Upper lobe of left lung (tissue), 6 donors: ENCODE measurements at regions not wholly inside any gene's neighbourhood (a gene's known extent, or its start where the extent isn't known, plus 50 kb on each side); places are given as distances from the start of the nearest gene placed in this dataset.

Experiments
- ATAC-seq, 2 donors: fragments of 200-7000 bp; cut with Tn5 transposase; one replicate each; pipeline ENCODE4 v1.9.1; 2022; ENCODE audit warnings: mild to moderate bottlenecking in 2 of 2, moderate library complexity in 2 of 2; ENCODE audit not compliant: low FRiP score in 2 of 2
- DNase-seq, 2 donors: peaks; one replicate each; pipeline ENCODE4 v3.0.0-alpha.2; 2019 to 2020
- H3K27ac ChIP-seq, 4 donors: fragments of 200-600 bp; sonication (generic); one replicate each; pipeline ENCODE4 v1.5.1; 2016 to 2019
- H3K27me3 ChIP-seq, 4 donors: fragments of 200-600 bp; sonication (generic); one replicate each; pipeline ENCODE4 v1.5.1; 2017 to 2019
- H3K36me3 ChIP-seq, 4 donors: fragments of 200-600 bp; sonication (generic); one replicate each; pipeline ENCODE4 v1.5.1; 2016 to 2019
- H3K4me1 ChIP-seq, 4 donors: fragments of 200-600 bp; sonication (generic); one replicate each; pipeline ENCODE4 v1.5.1; 2018 to 2019
- H3K4me3 ChIP-seq, 4 donors: fragments of 200-600 bp; sonication (generic); one replicate each; pipeline ENCODE4 v1.5.1; 2017 to 2019; ENCODE audit warnings: mild to moderate bottlenecking in 2 of 4, moderate library complexity in 1 of 4
- H3K9me3 ChIP-seq, 4 donors: fragments of 200-600 bp; sonication (generic); one replicate each; pipeline ENCODE4 v1.5.1; 2018 to 2019
- EP300 ChIP-seq, 4 donors: sonication (generic); formaldehyde crosslinking; IDR thresholded peaks; one replicate each; pipeline ENCODE4 v1.5.1; 2017; ENCODE audit warnings: antibody characterized with exemption in 4 of 4, control low read depth in 2 of 4
- POLR2A ChIP-seq, 4 donors: fragments of 450-650 bp; IDR thresholded peaks; one replicate each; pipeline ENCODE4 v1.5.1; 2016 to 2017; ENCODE audit warnings: antibody characterized with exemption in 4 of 4, mild to moderate bottlenecking in 2 of 4
- POLR2AphosphoS5 ChIP-seq, 2 donors: sonication (generic); formaldehyde crosslinking; IDR thresholded peaks; one replicate each; pipeline ENCODE4 v1.5.1; 2017; ENCODE audit warnings: antibody characterized with exemption in 2 of 2
- WGBS, 2 donors: methylation state at CpG; one replicate each; pipeline ENCODE4 v1.1.5; 2017 to 2018; 5-methylcytosine and 5-hydroxymethylcytosine counted together
- TF ChIP-seq, protein P1 (sequence below), 6 experiments: fragments of 450-650 bp in 4 of 6; fragments of 200-600 bp in 2 of 6; sonication (generic) in 2 of 6; IDR thresholded peaks; one replicate each; pipeline ENCODE4 v1.5.1; 2016 to 2019; ENCODE audit warnings: antibody characterized with exemption in 6 of 6
- donor health status: DM: no; HTN: no; CAD: no; lungs with moderate emphysema.
- donor health status: DM: no; HTN: yes; CAD: no; lungs with severe emphysema.

DNA sequence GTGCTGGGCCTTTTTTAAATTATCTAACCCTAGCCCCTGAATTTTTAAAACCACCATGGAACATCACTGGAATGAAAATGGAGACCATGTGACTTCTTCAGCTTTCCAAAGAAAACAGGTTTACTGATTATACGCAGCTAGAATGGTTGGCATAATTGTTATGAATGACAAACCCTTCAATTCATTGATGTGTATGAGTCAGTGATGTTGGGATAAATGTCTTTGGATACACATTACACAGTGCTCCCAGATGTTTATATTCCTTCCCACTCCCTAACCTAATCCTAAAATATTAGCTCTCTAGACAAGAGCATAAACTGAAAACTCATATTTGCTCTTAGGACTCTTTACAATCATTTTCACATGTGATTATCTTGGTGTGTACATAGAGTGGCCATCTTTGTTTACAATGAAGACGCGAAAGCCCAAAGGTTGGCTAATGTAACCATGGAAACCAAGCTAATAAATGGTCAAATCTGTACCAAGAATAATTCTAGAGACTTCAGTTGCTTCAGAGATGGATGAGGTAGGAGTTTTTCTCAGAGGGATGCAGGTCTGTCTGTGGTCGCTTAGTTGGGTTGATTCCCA lies 131.2 kb upstream of the HMHB1 start:
- Histone ChIP-seq H3K36me3 (no peaks in the 10 kb centered on the region), H3K9me3 (no peaks in the 10 kb centered on the region), H3K27ac (no peak overlapping the region), H3K4me3 (no peak overlapping the region), H3K27me3 (no peaks in the 10 kb centered on the region), H3K4me1 (no peaks in the 10 kb centered on the region)
- ATAC-seq, result no peak
- no peak for DNase-seq
- WGBS, 2 donors, result 86 to 97% methylated on average over 4 of the region's 4 CpGs
- TF ChIP-seq, protein P1, sequence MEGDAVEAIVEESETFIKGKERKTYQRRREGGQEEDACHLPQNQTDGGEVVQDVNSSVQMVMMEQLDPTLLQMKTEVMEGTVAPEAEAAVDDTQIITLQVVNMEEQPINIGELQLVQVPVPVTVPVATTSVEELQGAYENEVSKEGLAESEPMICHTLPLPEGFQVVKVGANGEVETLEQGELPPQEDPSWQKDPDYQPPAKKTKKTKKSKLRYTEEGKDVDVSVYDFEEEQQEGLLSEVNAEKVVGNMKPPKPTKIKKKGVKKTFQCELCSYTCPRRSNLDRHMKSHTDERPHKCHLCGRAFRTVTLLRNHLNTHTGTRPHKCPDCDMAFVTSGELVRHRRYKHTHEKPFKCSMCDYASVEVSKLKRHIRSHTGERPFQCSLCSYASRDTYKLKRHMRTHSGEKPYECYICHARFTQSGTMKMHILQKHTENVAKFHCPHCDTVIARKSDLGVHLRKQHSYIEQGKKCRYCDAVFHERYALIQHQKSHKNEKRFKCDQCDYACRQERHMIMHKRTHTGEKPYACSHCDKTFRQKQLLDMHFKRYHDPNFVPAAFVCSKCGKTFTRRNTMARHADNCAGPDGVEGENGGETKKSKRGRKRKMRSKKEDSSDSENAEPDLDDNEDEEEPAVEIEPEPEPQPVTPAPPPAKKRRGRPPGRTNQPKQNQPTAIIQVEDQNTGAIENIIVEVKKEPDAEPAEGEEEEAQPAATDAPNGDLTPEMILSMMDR (IDR thresholded peaks at IDR 0.05), result no peak

DNA sequence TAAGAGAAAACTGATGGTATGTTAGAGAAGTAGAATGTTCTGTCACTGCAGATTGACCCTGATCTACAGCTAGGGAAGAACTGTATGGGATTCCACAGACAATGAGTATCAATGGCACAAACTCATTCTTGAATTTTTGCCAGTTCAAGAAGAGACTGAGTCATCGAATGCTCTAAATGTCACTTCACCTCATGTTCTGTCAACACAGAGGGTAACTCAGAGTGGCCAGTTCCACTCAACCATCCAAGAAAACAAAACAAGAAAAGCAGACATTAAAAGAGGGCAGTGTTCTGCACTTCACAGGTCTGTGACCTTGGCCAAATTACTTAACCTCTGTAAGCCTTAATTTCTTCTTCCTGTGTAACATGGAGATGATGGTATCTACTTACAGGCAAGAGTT lies 132.2 kb upstream of the HMHB1 start:
- 76 to 80% methylated on average over 1 of the region's 1 CpG for WGBS, 2 donors
- ATAC-seq, result no peak
- Histone ChIP-seq H3K4me1 (peaks cover 0 to 3% (median 0%) of the 10 kb centered on the region in 4 donors), H3K9me3 (no peaks in the 10 kb centered on the region), H3K27me3 (no peaks in the 10 kb centered on the region), H3K36me3 (no peaks in the 10 kb centered on the region), H3K4me3 (no peak overlapping the region), H3K27ac (no peak overlapping the region)
- DNase-seq, result no peak
- TF ChIP-seq POLR2AphosphoS5 (IDR thresholded peaks at IDR 0.05), result no peak
- TF ChIP-seq EP300 (IDR thresholded peaks at IDR 0.05), result peak in 1 of 4 donors; percentile 30

GRCh38 chr5:143678148-143678905 lies 133.6 kb upstream of the HMHB1 start:
- TF ChIP-seq, protein P1 (IDR thresholded peaks at IDR 0.05), result no peak
- TF ChIP-seq POLR2AphosphoS5 (IDR thresholded peaks at IDR 0.05) (no peak), POLR2A (IDR thresholded peaks at IDR 0.05) (no peak), EP300 (IDR thresholded peaks at IDR 0.05) (no peak)
- H3K27me3 ChIP-seq, result no peaks in the 10 kb centered on the region
- ATAC-seq, result no peak
- no peak overlapping the region for H3K4me3 ChIP-seq
- 94 to 97% methylated on average over 1 of the region's 1 CpG for WGBS, 2 donors
- H3K36me3 ChIP-seq, result no peaks in the 10 kb centered on the region
- H3K27ac ChIP-seq, result no peak overlapping the region
- H3K9me3 ChIP-seq, result no peaks in the 10 kb centered on the region
- peaks cover 0 to 15% (median 0%) of the 10 kb centered on the region in 4 donors for H3K4me1 ChIP-seq
- no peak for DNase-seq

- no peaks in the 10 kb centered on the region for H3K27me3 ChIP-seq
- no peak overlapping the region for H3K4me3 ChIP-seq
- H3K36me3 ChIP-seq, result no peaks in the 10 kb centered on the region
- peaks cover 0 to 22% (median 0%) of the 10 kb centered on the region in 4 donors for H3K4me1 ChIP-seq
- no peak overlapping the region for H3K27ac ChIP-seq
- TF ChIP-seq POLR2A (IDR thresholded peaks at IDR 0.05) (no peak), EP300 (IDR thresholded peaks at IDR 0.05) (no peak), POLR2AphosphoS5 (IDR thresholded peaks at IDR 0.05) (no peak)
- TF ChIP-seq, protein P1 (IDR thresholded peaks at IDR 0.05), result no peak
- 88 to 91% methylated on average over 6 of the region's 6 CpGs for WGBS, 2 donors
- H3K9me3 ChIP-seq, result no peaks in the 10 kb centered on the region
- no peak for ATAC-seq
- DNase-seq, result no peak
Observed at GRCh38 chr5:143677403-143677802, 134.6 kb upstream of the HMHB1 start.

GRCh38 chr5:143676802-143677201 lies 135.2 kb upstream of the HMHB1 start:
- Histone ChIP-seq H3K4me1 (peaks cover 0 to 28% (median 0%) of the 10 kb centered on the region in 4 donors), H3K27me3 (no peaks in the 10 kb centered on the region), H3K4me3 (no peak overlapping the region), H3K36me3 (no peaks in the 10 kb centered on the region), H3K9me3 (no peaks in the 10 kb centered on the region), H3K27ac (no peak overlapping the region)
- TF ChIP-seq, protein P1 (IDR thresholded peaks at IDR 0.05), result no peak
- TF ChIP-seq POLR2AphosphoS5 (IDR thresholded peaks at IDR 0.05), result no peak
- TF ChIP-seq EP300 (IDR thresholded peaks at IDR 0.05), result no peak
- no peak for TF ChIP-seq POLR2A (IDR thresholded peaks at IDR 0.05)
- no peak for DNase-seq
- WGBS, 2 donors, result 54 to 82% methylated on average over 1 of the region's 1 CpG
- ATAC-seq, result no peak
